ENCODE measurements at regions not wholly inside any gene's neighbourhood (a gene's known extent, or its start where the extent isn't known, plus 50 kb on each side); places are given as distances from the start of the nearest gene placed in this dataset.
"Not testable (repeated sequence)": the region's sequence is repeated elsewhere in the genome, so short reads cannot be mapped to it uniquely, and the experiment has no call there.

DNA sequence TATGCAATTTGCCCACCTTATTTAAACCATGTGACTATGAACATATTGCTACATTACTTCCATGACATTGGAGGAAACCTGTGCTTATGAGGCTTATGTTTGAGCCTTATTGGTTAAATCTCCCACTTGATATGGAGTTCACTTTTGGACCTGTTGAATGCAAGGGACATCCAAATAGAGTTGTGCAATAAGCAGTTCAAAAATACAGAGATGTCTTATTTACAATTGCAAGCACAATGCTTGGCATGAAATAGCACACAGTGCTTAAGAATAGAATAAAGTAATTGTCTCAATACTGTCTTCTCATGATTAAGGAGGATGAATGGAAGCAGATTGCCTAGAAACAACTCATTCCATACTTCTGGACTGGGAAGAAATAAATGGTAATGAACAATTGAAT, 793.5 kb downstream of the METTL4 start:
- no peak overlapping the region for H3K27ac Mint-ChIP-seq
- DNase-seq = no peak
- H3K36me3 Mint-ChIP-seq (ENCODE audit: insufficient read depth) = no peaks in the 10 kb centered on the region
- no peaks in the 10 kb centered on the region for H3K4me1 Mint-ChIP-seq (ENCODE audit: low read depth in 2 of 2)
- ATAC-seq (replicated peaks) = no peak
- no peak overlapping the region for H3K4me3 Mint-ChIP-seq
- H3K27me3 Mint-ChIP-seq = no peaks in the 10 kb centered on the region
- H3K9me3 Mint-ChIP-seq = peaks cover 0 to 4% of the 10 kb centered on the region in 2 donors

DNA sequence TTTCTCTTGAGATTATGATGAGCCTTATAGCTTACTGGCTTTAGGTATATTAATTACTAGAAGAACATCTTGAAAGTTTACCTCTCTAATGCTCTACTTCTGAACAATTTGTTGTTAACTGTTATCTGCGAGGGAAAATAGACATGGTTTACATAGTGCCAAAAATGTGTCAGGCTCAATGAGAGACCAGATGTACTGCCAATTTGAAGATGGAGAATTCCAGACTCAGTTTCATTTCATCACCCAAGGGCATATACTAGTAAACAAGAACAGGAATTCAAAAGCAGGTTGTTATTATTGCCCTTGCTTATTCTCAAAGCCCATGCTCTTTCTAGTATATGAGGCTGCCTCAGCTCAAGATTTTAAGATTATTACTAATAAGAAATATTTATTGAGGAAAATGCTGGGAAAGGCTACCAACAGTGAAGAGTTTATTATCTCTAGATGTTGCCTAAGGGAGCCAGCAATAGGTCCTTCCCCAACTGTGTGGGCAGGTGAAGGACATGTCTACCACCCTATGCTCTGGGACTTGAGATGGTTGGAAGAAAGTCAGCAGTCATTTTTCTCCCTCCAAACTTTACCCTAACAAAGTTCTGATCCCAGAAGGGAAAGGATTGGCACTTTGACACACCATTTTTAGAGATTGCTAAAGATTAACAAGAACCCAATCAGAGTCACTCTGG, 792.7 kb downstream of the METTL4 start:
- no peaks in the 10 kb centered on the region for H3K4me1 Mint-ChIP-seq (ENCODE audit: low read depth in 2 of 2)

DNA sequence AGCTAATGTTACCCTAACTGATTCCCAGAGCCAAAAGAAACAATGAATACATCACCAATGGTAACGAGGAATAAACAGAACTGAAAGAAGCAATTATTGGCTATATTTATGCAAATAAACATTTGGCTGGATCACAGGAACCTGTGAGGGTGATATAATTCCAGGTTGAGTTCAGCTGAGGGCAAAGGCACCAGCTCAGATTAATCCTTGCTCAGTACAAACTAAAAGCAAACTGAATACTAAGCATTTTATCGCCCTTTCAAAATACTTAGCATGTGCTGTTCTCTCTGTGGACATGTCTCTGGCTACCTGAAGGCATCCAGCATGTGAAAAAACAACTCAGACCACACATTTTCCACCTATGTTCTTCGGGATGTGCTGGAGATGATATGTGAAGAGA, 791.7 kb downstream of the METTL4 start:
- no peaks in the 10 kb centered on the region for H3K4me1 Mint-ChIP-seq (ENCODE audit: low read depth in 2 of 2)
- no peak overlapping the region for H3K4me3 Mint-ChIP-seq
- no peaks in the 10 kb centered on the region for H3K27me3 Mint-ChIP-seq
- no peak overlapping the region for H3K27ac Mint-ChIP-seq
- DNase-seq (no peak), ATAC-seq (replicated peaks) (no peak)
- H3K36me3 Mint-ChIP-seq (ENCODE audit: insufficient read depth) = no peaks in the 10 kb centered on the region
- peaks cover 2 to 4% of the 10 kb centered on the region in 2 donors for H3K9me3 Mint-ChIP-seq

More for the DNA sequence above, 792.7 kb downstream of the METTL4 start:
- H3K4me3 Mint-ChIP-seq = no peak overlapping the region
- H3K27ac Mint-ChIP-seq = no peak overlapping the region
- ATAC-seq (replicated peaks) (no peak), DNase-seq (no peak)
- H3K9me3 Mint-ChIP-seq = peaks cover 0 to 4% of the 10 kb centered on the region in 2 donors
- no peaks in the 10 kb centered on the region for H3K36me3 Mint-ChIP-seq (ENCODE audit: insufficient read depth)
- H3K27me3 Mint-ChIP-seq = no peaks in the 10 kb centered on the region

DNA sequence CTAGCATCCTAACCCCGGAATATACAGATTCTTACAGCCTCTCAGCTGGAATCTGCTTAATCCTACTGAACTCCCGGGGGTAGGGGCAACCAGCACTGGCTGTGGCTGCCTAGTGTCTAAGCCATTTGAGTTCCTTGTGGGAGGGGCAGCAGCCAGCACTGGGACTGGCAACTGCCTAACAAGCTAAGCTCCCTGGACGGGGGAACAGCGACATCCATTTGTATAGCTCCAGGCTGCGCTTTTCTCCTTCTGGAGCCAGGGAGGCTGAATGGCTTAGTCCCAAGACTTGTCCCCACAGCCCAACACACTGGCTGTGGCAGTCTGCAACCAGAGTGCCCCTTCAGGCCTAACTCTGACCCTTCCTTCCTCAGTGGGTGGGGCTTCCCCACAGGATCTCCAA, 787.2 kb downstream of the METTL4 start:
- no peak for DNase-seq
- H3K27ac Mint-ChIP-seq = no peak overlapping the region
- peaks cover 19 to 24% of the 10 kb centered on the region in 2 donors for H3K9me3 Mint-ChIP-seq
- ATAC-seq (replicated peaks) = no peak
- no peak overlapping the region for H3K4me3 Mint-ChIP-seq
- no peaks in the 10 kb centered on the region for H3K27me3 Mint-ChIP-seq
- no peaks in the 10 kb centered on the region for H3K4me1 Mint-ChIP-seq (ENCODE audit: low read depth in 2 of 2)
- no peaks in the 10 kb centered on the region for H3K36me3 Mint-ChIP-seq (ENCODE audit: insufficient read depth)

DNA sequence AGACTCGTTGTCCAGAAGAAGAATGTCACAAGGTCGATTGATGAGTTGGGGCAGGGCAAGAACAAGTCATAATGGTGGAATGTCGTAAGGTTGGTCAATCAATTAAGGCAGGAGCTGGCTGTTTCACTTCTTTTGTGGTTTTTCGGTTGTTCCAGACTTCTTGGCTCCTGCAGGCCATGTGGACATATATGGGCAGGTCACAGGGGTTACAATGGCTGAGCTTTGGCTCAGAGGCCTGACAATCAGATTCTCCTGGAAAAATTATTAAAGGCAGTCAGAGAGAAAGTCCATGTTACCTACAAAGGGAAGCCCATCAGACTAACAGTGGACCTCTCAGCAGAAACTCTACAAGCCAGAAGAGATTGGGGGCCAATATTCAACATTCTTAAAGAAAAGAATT, 785.3 kb downstream of the METTL4 start:
- not testable (repeated sequence) for DNase-seq; H3K4me1 Mint-ChIP-seq (ENCODE audit: low read depth in 2 of 2); ATAC-seq (replicated peaks); H3K27me3 Mint-ChIP-seq; H3K27ac Mint-ChIP-seq; H3K36me3 Mint-ChIP-seq (ENCODE audit: insufficient read depth); H3K4me3 Mint-ChIP-seq
- peaks cover 18 to 24% of the 10 kb centered on the region in 2 donors for H3K9me3 Mint-ChIP-seq

DNA sequence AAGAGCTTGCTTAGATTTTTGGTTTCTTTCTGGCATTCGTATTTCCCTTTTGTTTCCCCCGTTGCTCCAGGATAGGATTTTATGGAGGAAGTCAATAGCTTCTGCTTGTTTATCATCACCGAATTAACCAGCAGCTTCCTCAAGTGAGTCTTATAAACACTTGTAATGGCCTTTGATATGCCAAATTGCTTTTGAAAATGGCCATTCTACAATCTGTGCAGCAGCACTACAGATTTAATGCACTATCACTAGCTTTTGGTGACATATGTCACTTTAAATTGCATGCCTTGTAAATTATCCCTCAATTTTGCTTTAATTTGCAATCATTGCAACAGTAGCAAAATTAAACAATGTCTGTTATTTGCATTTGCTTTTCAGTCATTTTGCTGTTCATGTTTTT, 774.7 kb downstream of the METTL4 start:
- Mint-ChIP-seq H3K36me3 (ENCODE audit: insufficient read depth) (no peaks in the 10 kb centered on the region), H3K27ac (no peak overlapping the region), H3K27me3 (no peaks in the 10 kb centered on the region), H3K4me3 (no peak overlapping the region), H3K9me3 (peaks cover 6 to 8% of the 10 kb centered on the region in 2 donors), H3K4me1 (ENCODE audit: low read depth in 2 of 2) (no peaks in the 10 kb centered on the region)
- ATAC-seq (replicated peaks) = no peak
- DNase-seq = no peak

DNA sequence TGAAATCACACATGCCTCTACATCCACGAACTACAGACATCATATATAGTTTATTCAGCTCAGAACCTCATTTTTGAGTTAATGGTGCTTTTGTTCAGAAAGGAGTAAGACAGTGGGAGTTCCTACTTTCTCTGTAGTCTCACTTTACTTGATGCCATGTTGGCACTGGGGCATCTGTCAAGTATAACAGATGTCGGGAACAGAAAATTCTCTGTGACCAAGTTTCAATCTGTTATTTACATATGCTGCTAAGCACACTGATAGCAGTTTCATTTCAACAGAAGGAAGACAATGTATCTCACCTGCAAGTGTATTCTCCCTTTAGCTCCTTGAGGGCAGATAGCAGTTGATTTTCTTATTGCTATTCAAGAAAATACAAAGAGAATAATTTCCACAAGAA, 774.1 kb downstream of the METTL4 start:
- Mint-ChIP-seq H3K4me1 (ENCODE audit: low read depth in 2 of 2) (no peaks in the 10 kb centered on the region), H3K27me3 (no peaks in the 10 kb centered on the region), H3K9me3 (peaks cover 2 to 6% of the 10 kb centered on the region in 2 donors), H3K36me3 (ENCODE audit: insufficient read depth) (no peaks in the 10 kb centered on the region), H3K4me3 (no peak overlapping the region), H3K27ac (no peak overlapping the region)
- DNase-seq (no peak), ATAC-seq (replicated peaks) (no peak)

DNA sequence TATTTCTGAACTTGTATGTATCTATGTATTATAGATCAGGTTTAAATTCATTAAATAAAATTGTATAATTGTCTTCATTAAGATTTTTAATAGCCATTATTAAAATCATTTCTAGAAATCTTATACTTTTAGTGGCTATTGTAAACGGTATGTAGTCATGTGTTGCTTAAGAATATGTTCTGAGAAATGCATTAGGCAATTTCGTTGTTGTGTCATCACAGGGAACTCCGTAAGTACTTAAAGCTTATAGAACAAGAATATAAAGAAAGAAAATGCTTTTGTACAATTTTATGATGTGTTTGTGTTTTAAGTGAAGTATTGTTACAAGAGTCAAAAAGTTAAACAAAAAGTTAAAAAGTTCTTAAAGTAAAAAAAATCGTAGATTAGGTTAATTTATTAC, 765.8 kb downstream of the METTL4 start:
- no peaks in the 10 kb centered on the region for H3K4me1 Mint-ChIP-seq (ENCODE audit: low read depth in 2 of 2)
- no peak overlapping the region for H3K4me3 Mint-ChIP-seq
- peaks cover 0 to 7% of the 10 kb centered on the region in 2 donors for H3K9me3 Mint-ChIP-seq
- DNase-seq = no peak
- no peak overlapping the region for H3K27ac Mint-ChIP-seq
- ATAC-seq (replicated peaks) = no peak
- no peaks in the 10 kb centered on the region for H3K36me3 Mint-ChIP-seq (ENCODE audit: insufficient read depth)
- H3K27me3 Mint-ChIP-seq = no peaks in the 10 kb centered on the region

DNA sequence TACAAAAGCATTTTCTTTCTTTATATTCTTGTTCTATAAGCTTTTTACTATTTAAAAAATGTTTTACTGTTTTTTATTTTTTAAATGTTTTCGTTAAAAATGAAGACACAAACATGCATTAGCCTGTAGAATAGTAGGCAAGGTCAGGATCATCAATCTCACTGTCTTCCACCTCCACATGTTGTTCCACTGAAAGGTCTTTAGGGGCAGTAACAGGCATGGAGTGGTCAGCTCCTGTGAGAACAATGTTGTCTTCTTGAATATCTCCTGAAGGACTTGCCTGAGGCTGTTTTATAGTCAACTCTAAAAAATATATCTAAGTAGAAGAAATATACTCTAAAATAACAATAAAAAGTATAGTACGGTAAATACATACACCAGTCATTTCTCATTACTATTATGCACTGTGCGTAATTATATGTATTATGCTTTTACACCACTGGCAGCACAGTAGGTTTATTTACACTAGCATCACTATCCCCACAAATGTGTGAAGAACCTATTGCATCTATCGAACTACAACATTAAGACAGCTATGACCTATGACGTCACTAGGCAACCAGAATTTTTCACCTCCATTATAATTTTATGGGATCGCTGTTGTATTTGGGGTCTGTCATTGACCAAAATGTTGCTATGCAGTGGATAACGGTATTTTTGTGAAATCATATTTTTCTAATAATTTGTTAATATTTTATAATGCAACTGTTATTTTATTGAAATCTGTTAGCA, 764.3 kb downstream of the METTL4 start:
- no peak for ATAC-seq (replicated peaks)
- no peak overlapping the region for H3K4me3 Mint-ChIP-seq
- H3K27me3 Mint-ChIP-seq = no peaks in the 10 kb centered on the region
- no peak for DNase-seq
- H3K36me3 Mint-ChIP-seq (ENCODE audit: insufficient read depth) = no peaks in the 10 kb centered on the region
- no peak overlapping the region for H3K27ac Mint-ChIP-seq
- H3K4me1 Mint-ChIP-seq (ENCODE audit: low read depth in 2 of 2) = no peaks in the 10 kb centered on the region
- peaks cover 0 to 7% of the 10 kb centered on the region in 2 donors for H3K9me3 Mint-ChIP-seq

DNA sequence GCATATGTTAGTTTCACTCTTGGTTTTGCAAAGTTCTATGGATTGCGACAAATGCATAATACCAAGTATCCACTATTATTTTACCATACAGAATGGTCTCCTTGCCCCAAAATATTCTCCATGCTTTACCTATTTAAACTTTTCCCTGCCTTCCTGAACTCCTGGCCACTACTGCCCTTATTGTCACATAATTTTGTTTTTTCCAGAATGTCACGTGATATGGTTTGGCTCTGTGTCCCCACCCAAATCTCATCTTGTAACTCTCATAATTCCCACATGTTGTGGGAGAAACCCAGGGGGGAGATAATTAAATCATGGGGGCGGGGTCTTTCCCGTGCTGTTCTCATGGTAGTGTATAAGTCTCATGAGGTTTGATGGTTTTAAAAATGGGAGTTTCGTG, 760.0 kb downstream of the METTL4 start:
- Mint-ChIP-seq H3K36me3 (ENCODE audit: insufficient read depth) (no peaks in the 10 kb centered on the region), H3K9me3 (peaks cover 0 to 7% of the 10 kb centered on the region in 2 donors), H3K27me3 (no peaks in the 10 kb centered on the region), H3K27ac (no peak overlapping the region), H3K4me1 (ENCODE audit: low read depth in 2 of 2) (no peaks in the 10 kb centered on the region), H3K4me3 (no peak overlapping the region)
- ATAC-seq (replicated peaks) (no peak), DNase-seq (no peak)

DNA sequence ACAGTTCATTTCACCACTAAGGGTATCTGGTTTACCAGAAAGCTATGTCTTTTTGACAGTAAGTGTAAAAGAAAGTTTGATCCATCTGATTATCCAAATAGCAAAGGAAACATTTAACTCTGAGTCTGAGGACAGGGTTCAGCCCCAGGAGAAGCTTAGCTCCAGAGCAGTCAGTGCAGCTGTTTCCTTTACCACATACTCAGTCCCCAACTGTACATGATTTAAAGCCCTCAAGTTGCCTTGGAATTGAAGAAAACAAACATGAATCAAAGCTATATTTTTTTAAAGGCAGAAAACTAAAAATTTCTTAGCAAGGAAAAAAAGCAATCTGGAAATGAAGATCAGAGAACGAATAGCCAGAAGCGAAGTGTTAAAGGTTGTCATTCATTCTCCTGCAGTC, 746.0 kb downstream of the METTL4 start:
- no peak for ATAC-seq (replicated peaks)
- Mint-ChIP-seq H3K27ac (no peak overlapping the region), H3K4me1 (ENCODE audit: low read depth in 2 of 2) (no peaks in the 10 kb centered on the region), H3K4me3 (no peak overlapping the region), H3K27me3 (no peaks in the 10 kb centered on the region), H3K36me3 (ENCODE audit: insufficient read depth) (no peaks in the 10 kb centered on the region), H3K9me3 (peaks cover 0 to 2% of the 10 kb centered on the region in 2 donors)
- DNase-seq = no peak

DNA sequence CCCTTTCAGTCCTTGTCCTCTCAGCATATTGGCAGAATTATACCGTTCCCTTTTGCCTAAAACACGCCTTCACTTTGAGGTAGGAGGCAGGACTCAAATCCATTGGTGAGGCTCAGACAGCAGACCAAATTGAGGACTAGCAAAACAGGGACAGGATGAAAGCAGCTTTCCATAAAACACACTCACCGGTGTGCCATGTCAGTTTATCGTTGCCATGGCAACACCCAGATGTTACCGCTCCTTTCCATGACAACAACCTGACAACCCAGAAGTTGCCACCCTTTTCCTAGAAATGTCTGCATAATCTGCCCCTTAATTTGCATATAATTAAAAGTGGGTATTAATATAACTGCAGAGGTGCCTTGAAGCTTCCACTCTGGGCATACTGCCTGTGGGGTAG, 730.4 kb downstream of the METTL4 start:
- H3K4me1 Mint-ChIP-seq (ENCODE audit: low read depth in 2 of 2) = no peaks in the 10 kb centered on the region
- H3K27me3 Mint-ChIP-seq = no peaks in the 10 kb centered on the region
- no peaks in the 10 kb centered on the region for H3K36me3 Mint-ChIP-seq (ENCODE audit: insufficient read depth)
- ATAC-seq (replicated peaks) (no peak), DNase-seq (no peak)
- H3K9me3 Mint-ChIP-seq = peaks cover 3 to 12% of the 10 kb centered on the region in 2 donors
- no peak overlapping the region for H3K27ac Mint-ChIP-seq
- H3K4me3 Mint-ChIP-seq = no peak overlapping the region

DNA sequence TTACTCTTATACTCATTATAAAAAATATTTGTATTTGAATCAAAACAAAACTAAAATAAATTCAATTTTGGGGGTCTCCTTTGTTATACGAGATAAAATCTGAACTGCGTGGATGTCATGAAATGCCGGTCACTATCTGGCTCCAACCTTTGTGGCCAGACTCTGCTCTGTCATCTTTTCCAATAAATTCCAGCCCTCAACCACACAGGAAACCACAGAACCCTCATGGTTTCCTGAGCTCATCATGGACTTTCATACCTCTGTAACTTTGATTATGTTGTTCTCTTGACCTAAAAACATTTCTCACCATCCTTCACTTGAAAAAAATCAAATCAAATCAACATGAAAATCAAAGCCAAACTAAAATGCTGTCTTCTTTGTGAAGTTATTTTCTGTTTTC, 724.7 kb downstream of the METTL4 start:
- no peak overlapping the region for H3K4me3 Mint-ChIP-seq
- H3K27ac Mint-ChIP-seq = no peak overlapping the region
- H3K27me3 Mint-ChIP-seq = no peaks in the 10 kb centered on the region
- H3K9me3 Mint-ChIP-seq = peaks cover 3 to 12% of the 10 kb centered on the region in 2 donors
- H3K4me1 Mint-ChIP-seq (ENCODE audit: low read depth in 2 of 2) = no peaks in the 10 kb centered on the region
- ATAC-seq (replicated peaks) (no peak), DNase-seq (no peak)
- no peaks in the 10 kb centered on the region for H3K36me3 Mint-ChIP-seq (ENCODE audit: insufficient read depth)

DNA sequence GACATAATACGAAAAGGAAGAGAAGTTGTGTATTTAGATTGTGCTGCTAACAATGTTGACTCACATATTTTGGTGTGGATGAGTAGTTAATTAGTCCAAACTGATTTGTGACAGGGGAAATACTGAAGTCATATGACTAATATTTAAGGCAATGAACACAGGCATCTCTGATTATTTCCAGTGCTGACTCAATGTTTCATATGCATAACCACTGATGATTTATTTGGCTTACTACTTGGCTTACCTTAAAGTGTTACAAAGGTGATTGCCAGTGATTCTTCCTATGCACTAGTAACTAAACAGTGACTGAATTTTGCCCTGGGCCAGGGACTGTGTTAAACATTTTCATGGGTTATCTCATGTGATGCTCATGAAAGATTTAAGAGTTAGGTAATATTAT, 722.6 kb downstream of the METTL4 start:
- Mint-ChIP-seq H3K27ac (no peak overlapping the region), H3K4me1 (ENCODE audit: low read depth in 2 of 2) (no peaks in the 10 kb centered on the region)

More for the DNA sequence above, 722.6 kb downstream of the METTL4 start:
- H3K4me3 Mint-ChIP-seq = no peak overlapping the region
- DNase-seq (no peak), ATAC-seq (replicated peaks) (no peak)
- H3K9me3 Mint-ChIP-seq = peaks cover 3 to 6% of the 10 kb centered on the region in 2 donors
- no peaks in the 10 kb centered on the region for H3K27me3 Mint-ChIP-seq
- H3K36me3 Mint-ChIP-seq (ENCODE audit: insufficient read depth) = no peaks in the 10 kb centered on the region

Data from effector memory CD8-positive, alpha-beta T cell (primary cell).